ENCODE measurements at regions not wholly inside any gene's neighbourhood (a gene's known extent, or its start where the extent isn't known, plus 50 kb on each side); places are given as distances from the start of the nearest gene placed in this dataset.

GRCh38 chr1:117681093-117681900, 75.4 kb downstream of the TENT5C start:
- TF ChIP-seq CTCF (IDR thresholded peaks at IDR 0.05; ENCODE audit: low read depth, low read length) (no peak), EZH2phosphoT487 (IDR thresholded peaks at IDR 0.05; ENCODE audit: low read depth) (no peak)
- no peaks in the 10 kb centered on the region for H3K36me3 ChIP-seq (replicated peaks; ENCODE audit: low read depth, low read length)
- H3K4me1 ChIP-seq (ENCODE audit: low read length) = peaks cover 16% of the 10 kb centered on the region
- H2AFZ ChIP-seq (ENCODE audit: low read depth, low read length) = no peak overlapping the region
- H3K27ac ChIP-seq (ENCODE audit: low read length) = no peak overlapping the region
- H3K4me2 ChIP-seq (ENCODE audit: low read length) = no peak overlapping the region
- no peak overlapping the region for H3K9ac ChIP-seq (ENCODE audit: low read length)
- no peak overlapping the region for H3K4me3 ChIP-seq (ENCODE audit: low read length)
- H3K9me3 ChIP-seq (ENCODE audit: insufficient read depth, low read length) = no peaks in the 10 kb centered on the region
- H3K27me3 ChIP-seq (ENCODE audit: low read depth, low read length) = no peaks in the 10 kb centered on the region
- no peaks in the 10 kb centered on the region for H4K20me1 ChIP-seq (ENCODE audit: insufficient read depth, low read length)
- no peaks in the 10 kb centered on the region for H3K79me2 ChIP-seq (ENCODE audit: low read length)

GRCh38 chr1:117681901-117682250, 76.0 kb downstream of the TENT5C start:
- Histone ChIP-seq H3K27me3 (ENCODE audit: low read depth, low read length) (no peaks in the 10 kb centered on the region), H2AFZ (ENCODE audit: low read depth, low read length) (no peak overlapping the region), H3K4me1 (ENCODE audit: low read length) (peaks cover 12% of the 10 kb centered on the region), H3K4me2 (ENCODE audit: low read length) (no peak overlapping the region), H3K27ac (ENCODE audit: low read length) (no peak overlapping the region), H3K4me3 (ENCODE audit: low read length) (no peak overlapping the region), H4K20me1 (ENCODE audit: insufficient read depth, low read length) (no peaks in the 10 kb centered on the region), H3K36me3 (replicated peaks; ENCODE audit: low read depth, low read length) (no peaks in the 10 kb centered on the region), H3K79me2 (ENCODE audit: low read length) (no peaks in the 10 kb centered on the region), H3K9me3 (ENCODE audit: insufficient read depth, low read length) (no peaks in the 10 kb centered on the region), H3K9ac (ENCODE audit: low read length) (no peak overlapping the region)
- TF ChIP-seq EZH2phosphoT487 (IDR thresholded peaks at IDR 0.05; ENCODE audit: low read depth) = no peak

GRCh38 chr1:117682372-117682771, 76.5 kb downstream of the TENT5C start:
- H2AFZ ChIP-seq (ENCODE audit: low read depth, low read length) = no peak overlapping the region
- H3K4me1 ChIP-seq (ENCODE audit: low read length) = peaks cover 8% of the 10 kb centered on the region; the same call in 1 of the 2 replicates
- no peaks in the 10 kb centered on the region for H3K79me2 ChIP-seq (ENCODE audit: low read length)
- H3K27me3 ChIP-seq (ENCODE audit: low read depth, low read length) = no peaks in the 10 kb centered on the region
- no peak overlapping the region for H3K9ac ChIP-seq (ENCODE audit: low read length)
- TF ChIP-seq CTCF (IDR thresholded peaks at IDR 0.05; ENCODE audit: low read depth, low read length) = no peak
- TF ChIP-seq EZH2phosphoT487 (IDR thresholded peaks at IDR 0.05; ENCODE audit: low read depth) = no peak
- H3K27ac ChIP-seq (ENCODE audit: low read length) = no peak overlapping the region
- H3K36me3 ChIP-seq (replicated peaks; ENCODE audit: low read depth, low read length) = no peaks in the 10 kb centered on the region
- H3K9me3 ChIP-seq (ENCODE audit: insufficient read depth, low read length) = no peaks in the 10 kb centered on the region
- no peak overlapping the region for H3K4me2 ChIP-seq (ENCODE audit: low read length)
- H3K4me3 ChIP-seq (ENCODE audit: low read length) = no peak overlapping the region
- H4K20me1 ChIP-seq (ENCODE audit: insufficient read depth, low read length) = no peaks in the 10 kb centered on the region

GRCh38 chr1:117683571-117684285, 77.9 kb downstream of the TENT5C start:
- H3K36me3 ChIP-seq (replicated peaks; ENCODE audit: low read depth, low read length) = no peaks in the 10 kb centered on the region
- no peaks in the 10 kb centered on the region for H4K20me1 ChIP-seq (ENCODE audit: insufficient read depth, low read length)
- no peak overlapping the region for H3K27ac ChIP-seq (ENCODE audit: low read length)
- TF ChIP-seq EZH2phosphoT487 (IDR thresholded peaks at IDR 0.05; ENCODE audit: low read depth) (no peak), CTCF (IDR thresholded peaks at IDR 0.05; ENCODE audit: low read depth, low read length) (no peak)
- H3K9ac ChIP-seq (ENCODE audit: low read length) = no peak overlapping the region
- H3K27me3 ChIP-seq (ENCODE audit: low read depth, low read length) = no peaks in the 10 kb centered on the region
- H2AFZ ChIP-seq (ENCODE audit: low read depth, low read length) = peak overlapping the region; percentile 39; the same call in 1 of the 2 replicates
- no peak overlapping the region for H3K4me3 ChIP-seq (ENCODE audit: low read length)
- no peaks in the 10 kb centered on the region for H3K79me2 ChIP-seq (ENCODE audit: low read length)
- 0 out of 2 replicates have a peak overlapping the region, but pooled peaks have one; percentile 4 for H3K4me2 ChIP-seq (ENCODE audit: low read length)
- H3K9me3 ChIP-seq (ENCODE audit: insufficient read depth, low read length) = no peaks in the 10 kb centered on the region
- peaks cover 8% of the 10 kb centered on the region; the same call in 1 of the 2 replicates for H3K4me1 ChIP-seq (ENCODE audit: low read length)

All from OCI-LY3 (cell line).